HG03558 (cell line): ENCODE measurements at regions not wholly inside any gene's neighbourhood (a gene's known extent, or its start where the extent isn't known, plus 50 kb on each side); places are given as distances from the start of the nearest gene placed in this dataset.

Experiments used
- ATAC-seq: cut with Tn5 transposase; IDR thresholded peaks from one replicate; pipeline ENCODE4 v1.9.1; 2021; ENCODE audit warnings: moderate number of reproducible peaks; ENCODE audit not compliant: unreplicated experiment; ENCODE audit errors: extremely low read depth

DNA sequence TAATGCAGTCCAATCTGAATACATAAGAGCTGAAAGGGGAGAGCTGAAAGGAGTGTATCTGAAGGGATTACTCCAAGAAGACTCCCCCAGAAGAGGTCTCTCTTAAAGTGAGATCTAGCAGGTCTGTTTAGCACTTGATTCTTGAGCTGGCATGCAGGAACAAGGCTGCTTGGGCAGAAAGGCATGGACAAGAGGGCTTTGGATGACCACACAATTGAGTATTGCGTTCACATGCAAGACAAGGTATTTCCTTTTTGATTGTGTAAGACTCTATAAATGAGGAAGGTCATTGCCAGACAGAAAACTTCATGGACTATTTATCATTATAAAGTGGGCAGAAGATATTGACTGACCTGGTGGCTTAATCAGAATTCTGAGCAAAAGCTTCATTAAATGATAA, 145.5 kb upstream of the AFF2 start:
- no peak for ATAC-seq

DNA sequence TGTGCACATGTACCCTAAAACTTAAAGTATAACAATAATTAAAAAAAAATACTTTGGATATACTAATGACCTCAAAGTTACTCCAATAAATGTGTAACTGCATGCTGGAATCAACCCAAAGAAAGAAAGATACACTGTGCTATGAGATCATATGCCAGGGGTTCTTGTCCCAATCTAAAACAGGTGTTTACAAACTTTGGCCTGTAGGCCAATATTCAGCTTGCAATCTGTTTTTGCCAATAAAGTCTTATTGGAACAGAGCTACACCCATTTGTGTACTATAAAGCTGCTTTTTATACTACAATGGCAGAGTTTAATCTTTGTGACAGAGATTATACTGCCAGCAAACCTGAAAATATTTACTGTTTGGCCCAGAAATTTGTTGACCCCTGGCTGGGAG, 138.8 kb upstream of the AFF2 start:
- no peak for ATAC-seq

DNA sequence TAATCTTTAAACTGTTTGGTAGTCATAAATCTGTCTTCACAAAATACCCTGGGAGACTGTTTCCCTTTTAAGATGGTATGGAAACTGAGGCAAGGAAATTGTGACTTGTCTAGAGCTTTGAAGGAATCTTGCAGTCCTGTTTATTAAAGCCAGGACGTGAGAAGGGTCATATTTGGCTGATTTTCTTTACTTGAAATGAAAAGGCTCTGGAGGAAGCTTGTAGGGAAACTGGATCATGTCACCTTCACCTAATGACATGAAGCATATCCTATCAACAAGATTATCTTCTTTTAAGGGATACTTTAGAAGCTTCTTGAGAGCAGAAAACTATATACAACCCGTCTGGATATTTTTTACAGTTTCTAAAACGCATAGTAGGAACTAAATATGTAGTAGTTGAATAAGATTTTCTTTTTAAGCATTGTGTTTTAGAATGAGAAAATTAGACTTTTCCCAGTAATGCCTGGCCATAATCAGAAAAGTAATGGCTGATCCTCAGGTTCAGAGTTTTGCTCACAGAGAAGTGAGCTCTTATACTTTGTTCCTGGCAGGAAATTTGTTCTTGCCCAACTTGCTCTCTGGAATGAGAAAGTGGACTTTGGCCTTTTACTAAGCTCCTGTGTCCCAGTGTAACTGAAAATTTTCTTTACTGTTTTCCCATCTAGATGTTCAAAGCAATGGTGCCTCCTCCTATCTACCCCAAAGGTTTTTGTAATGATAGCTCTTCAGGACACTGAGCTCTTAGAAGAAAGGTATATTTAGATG, 136.8 kb upstream of the AFF2 start:
- no peak for ATAC-seq

DNA sequence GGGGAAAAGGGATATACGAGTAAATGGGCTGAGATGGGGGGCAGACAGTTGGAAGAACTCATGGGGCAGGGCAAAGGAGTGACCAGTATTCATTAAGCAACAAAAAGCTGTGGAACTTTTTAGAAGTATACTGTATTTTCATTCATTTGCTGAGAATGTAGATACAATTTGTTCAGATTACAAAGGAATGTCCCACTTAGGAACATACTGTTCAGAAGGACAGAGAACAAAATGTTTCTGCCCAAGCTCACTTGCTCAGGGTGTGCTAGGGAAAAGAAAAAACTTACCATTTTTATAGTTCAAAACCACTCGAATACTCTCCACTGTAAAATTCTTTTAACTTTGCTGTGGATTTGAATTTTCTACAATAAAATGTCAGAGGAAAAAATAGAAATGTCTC, 135.2 kb upstream of the AFF2 start:
- no peak for ATAC-seq

DNA sequence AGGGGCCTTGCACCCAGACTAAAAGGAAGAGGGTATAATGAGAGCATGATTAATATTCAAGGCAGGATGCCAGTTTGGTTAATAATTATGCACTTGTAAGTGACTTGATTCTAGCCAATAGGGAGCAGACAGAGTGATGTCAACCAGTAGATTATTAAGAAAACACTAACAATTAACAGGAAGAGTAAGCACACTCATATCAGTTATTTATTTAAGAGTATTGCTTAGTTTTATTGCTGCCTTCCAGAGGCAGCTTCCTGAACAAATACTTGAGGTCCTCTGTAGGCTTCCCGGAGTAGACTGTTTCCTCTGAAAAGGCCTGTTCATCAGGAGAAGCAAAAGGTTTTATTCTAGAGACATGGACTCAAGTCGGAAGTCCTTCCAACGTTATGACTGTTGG, 129.1 kb upstream of the AFF2 start:
- no peak for ATAC-seq

DNA sequence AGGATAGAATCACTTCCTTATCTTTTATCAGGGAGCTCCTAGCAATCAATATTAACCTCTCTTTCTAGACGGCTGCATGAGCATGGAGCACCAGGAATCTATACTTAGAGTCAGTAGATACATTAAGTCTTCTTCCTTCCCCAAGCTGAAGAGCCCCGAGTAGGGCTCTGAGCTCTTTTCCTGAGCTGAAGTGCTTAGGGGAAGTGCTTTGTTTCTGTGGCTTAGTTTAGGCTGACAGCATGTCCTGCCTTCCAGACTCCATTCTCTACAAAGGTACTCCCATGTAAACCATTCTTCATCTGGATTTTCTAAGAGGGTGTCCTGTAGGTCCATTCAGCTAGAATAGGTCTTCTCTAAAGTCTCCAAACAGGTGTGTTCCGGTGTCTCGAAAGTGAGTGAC, 127.5 kb upstream of the AFF2 start:
- ATAC-seq = no peak

DNA sequence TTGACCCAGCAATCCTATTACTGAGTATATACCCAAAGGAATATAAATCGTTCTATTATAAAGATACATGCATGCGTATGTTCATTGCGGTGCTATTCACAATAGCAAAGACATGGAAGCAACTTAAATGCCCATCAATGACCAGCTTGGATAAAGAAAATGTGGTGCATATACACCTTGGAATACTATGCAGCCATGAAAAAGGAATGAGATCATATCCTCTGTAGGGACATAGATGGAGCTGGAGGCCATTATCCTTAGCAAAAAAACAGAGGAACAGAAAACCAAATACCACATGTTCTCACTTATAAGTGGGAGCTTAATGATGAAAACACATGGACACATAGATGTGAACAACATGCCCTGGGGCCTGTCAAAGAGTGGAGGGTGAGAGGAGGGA, 124.1 kb upstream of the AFF2 start:
- no peak for ATAC-seq

DNA sequence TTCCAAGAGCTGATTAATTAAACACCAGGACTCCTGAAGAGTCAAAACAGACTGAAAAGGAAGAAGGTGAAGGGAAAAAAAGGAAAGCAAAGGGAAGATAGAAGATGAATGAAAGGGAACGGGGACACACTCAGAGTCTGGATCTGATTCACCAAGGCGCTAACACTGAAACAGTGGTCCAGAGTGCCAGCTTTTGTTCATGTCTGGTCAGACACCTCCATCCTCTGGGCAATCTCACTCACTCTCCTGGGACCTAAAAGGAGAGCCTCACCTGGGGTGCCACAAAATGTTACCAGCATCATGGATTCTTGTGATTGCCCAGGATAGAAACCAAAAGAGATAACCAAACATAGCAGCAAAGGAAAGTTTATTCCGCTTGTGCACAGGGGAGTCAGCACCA, 120.3 kb upstream of the AFF2 start:
- ATAC-seq = no peak

DNA sequence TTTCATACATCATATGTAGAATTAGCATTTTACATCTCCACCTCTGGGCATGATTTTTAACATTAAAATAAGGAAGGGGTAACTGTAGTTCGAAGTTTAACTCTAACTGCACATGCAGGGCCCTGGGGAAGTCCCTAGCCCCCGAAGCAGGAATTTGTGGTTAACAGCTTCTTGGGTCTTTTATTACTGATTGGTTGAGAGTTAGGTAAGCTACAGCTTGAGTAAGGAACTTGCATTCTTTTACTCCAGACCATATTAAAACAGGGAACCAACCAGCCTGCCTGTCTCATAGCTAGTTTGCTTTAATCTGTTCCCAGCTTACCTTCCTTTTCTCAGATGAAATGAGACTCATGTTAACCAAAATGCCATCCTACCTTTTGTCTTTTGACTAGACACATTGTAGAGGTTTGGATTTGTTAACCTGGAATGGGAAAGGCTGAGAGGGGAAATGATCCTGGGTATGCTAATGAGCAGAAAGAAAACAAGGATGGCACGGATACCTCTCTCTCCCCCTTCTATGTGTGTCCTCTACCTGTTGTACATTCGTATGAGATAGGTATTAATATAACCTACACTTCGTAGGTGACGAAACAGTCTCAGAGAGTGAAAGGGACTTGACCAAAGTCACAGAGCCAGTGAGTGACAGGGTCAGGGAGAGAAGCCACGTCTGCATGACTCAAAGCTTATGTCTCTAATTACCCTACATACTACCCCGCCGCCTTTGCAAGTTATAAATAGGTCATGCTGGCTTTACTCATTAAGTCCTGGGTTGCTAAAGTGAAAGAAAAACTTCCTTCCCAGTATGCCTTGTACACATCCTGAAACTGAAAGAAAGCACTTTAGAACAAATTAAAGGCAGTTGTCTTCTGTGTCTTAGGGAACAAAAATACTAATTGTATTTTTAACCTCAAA, 119.5 kb upstream of the AFF2 start:
- peak; percentile 83 for ATAC-seq

DNA sequence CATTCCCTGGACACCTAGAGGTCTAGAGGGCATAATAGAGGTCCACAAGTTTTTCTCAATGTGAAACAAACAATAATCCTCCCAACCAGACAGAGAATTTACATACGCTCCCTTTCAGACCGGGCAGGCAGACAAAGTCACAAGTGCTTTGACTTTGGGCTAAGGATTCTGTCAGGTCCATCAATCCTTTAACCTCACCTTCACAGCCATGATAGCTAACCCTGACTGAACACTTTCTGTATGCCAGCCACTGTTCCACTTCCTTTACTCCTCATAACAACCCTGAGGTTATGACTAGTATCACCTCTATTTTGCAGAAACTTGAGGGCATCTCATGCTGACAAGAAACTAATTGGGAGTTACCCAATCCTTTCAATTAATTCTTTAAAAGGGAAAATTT, 118.8 kb upstream of the AFF2 start:
- peak; percentile 15 for ATAC-seq

DNA sequence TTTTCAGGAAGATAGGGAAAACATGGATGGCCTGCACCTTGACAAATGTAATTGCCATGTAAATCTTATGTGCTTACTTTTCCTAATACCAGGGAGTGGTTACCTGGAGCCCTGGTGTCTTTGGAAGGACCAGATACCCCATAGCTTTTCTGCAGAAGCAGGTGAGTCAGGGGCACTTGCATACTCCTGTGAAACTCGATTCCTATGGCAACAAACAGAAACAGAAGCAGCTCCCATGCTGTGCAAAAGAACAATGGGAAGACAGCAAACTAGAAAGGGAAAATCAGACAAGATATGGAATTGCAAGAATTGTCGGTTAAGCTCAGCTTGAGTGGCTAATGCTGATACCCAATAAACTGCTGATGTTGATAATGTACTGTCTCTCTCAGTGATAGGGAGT, 117.4 kb upstream of the AFF2 start:
- ATAC-seq = no peak

DNA sequence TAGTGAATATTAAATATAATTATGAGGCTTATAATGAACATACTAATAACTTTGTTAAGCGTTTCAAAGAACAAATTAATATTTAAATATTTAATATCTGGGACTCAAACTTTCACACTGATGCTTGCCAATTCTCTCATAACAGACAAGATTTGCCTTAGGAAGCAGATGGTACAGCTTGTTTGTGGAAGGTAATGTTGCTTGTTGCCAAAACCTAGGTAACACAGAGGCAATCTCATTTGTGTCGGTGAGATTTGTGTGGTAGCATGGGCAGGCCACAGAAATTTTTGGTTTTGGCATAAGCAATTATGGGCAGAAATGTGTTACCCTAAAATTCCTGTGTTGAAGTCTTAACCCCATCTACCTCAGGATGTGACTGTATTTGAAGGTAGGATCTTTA, 114.9 kb upstream of the AFF2 start:
- ATAC-seq = no peak

DNA sequence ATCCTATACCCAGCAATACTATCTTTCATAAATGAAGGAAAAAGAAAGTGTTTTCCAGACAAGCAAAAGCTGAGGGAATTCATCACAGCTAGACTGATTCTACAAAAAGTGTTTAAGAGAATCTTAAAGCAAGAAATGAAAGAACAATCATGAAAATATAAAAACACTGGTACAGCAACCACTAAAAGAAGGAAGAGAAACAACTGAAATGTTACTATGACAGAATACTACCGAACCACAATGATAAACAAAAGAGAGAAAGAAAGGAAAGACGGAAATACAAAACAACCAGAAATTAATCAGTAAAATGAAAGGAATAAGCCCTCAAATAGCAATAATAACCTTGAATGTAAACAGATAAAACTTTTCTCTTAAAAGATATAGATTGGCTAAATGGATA, 110.8 kb upstream of the AFF2 start:
- no peak for ATAC-seq

DNA sequence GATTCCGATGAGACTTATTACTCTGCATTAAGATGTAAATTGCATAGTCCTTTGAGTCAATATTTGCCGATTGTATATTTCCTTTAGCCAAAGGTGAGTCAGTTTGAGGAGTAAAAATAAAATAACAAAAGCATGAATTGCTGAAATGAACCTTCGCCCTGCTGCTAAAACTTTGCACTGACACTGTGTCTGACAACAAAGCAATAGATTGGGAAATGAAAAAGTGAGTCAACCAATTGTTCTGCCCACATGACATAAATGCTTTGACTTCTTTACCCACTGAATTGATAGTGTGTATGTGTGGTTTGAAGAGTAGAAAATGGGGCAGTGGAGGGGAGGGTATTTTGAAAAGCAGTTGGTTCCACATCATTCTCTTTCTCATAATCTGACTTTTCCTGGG, 88.4 kb upstream of the AFF2 start:
- no peak for ATAC-seq

DNA sequence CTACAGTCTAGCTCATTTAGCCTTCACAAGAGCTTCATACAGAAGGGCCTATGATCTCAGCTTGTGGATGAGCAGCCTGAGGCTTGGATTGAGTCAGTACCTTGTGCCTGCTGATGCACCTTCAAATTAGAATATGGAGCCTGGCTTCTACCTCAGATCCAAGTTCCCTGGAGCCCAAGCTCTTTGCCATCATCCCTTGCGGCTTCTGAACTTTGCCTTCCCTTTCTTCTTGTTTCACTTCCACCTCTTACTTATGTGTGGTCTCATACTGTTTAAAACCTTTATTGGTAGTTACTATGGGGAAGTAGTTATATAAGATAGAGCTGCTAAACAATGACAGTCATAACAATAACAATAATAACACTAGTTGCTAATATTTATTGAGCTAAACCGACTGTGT, 84.3 kb upstream of the AFF2 start:
- no peak for ATAC-seq

DNA sequence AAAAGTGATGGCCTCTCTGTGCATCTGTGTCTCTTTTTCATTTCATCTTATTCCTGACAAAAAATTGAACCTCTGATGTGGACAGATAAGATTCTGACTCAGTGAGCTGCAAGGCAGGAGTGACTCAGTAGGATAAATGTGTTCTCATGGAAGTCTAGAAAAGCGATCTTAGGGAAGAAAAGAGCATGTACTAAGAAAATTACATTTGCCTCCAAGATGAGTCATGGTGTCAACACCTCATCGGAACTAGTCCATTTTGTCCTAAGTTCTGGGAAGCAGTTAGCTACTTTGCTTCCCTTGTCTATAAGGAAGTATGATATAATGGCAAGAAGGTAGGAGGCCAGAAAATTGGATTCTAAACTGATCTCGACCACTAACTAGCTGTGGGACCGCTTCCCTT, 83.5 kb upstream of the AFF2 start:
- no peak for ATAC-seq

DNA sequence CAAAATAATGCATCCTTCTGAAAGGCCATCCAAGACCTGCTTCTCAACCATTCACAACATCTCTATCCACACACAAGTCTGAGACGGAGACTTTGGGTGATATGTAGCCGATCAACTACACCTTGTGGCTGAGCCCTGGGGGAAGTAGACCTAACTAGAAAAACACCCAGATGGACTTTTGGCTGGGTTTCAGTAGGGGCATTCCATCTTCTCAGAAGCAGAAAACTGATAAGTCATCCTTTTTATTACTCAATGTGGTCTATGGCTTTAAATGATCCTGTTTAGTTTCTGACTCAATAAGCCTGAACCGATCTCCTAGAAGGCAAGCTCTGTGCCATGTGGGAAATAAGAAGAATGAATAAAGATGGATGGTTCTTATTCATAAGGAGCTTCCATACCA, 82.5 kb upstream of the AFF2 start:
- ATAC-seq = no peak

DNA sequence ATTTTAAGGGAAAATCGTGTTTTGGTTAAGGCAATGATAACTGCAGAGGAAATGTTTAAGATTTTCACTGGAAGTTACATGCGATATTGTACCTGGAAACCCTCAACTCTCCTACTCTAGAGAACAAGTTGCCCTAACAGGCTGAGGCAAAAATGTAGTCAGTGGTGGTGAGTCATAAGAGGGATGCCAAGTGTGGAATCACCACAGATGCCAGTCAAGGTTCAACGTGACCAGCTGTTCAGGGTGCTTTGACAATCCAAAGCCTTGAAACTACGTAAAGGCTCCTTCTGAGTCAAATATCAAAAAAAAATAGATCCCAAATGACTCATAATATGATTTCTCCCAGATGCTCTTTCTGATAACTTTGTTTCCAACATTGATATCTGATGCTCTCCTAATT, 77.9 kb upstream of the AFF2 start:
- ATAC-seq = no peak

DNA sequence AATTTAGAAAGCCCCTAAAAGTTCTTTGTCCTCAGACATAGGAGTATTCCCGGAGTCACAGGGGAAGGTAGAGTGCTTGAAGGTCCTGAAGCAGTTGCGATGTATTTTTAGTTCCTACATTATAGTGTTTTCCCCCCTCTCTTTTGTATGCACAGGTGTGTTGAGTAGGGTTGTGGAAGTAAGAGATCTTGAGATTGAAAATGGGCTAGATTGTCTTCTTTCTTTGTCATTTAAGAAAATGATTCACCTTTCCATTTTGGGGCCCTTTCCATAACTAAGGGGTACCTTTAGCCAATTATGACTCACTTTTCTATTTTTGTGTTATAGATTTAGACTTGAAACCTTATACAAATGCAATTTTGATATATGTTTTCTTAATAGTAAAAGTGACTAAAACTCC, 75.8 kb upstream of the AFF2 start:
- no peak for ATAC-seq

DNA sequence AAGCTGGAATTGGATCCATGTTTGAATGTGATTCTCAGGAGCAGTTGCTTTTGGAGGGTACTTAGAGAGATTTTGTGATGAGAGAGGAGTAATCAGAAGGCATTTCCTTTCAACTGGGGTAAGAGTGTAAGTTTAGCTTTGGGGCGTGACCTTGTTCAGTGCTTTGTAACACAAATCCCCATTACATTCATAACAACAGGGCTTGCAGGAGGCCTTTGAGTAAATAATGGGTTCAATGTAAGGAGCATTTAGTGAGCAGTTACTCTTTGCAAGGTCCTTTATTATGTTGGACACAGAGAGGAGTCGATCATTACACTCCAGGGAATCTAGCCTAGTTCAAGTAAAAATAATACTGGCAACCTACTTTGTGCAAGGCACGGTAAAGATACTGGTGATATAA, 74.0 kb upstream of the AFF2 start:
- no peak for ATAC-seq

DNA sequence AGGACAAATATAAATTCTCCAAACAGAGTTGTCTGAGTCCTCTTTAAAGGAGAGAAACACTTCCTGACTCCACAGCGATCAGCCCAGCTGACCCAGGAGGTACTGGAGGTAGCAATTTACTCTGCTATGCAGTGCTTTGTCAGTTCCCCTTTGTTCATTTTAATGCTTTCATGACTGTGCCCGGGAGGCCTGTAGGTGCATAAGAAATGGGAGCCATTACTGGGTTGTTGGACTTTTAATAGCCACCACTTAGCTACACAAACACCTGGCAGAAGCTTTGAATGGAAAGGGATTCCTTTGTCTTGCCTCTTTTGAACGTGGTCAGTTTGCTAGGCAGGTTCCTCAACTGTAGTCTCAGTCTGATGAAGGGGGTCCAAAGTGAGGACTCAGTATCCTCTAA, 59.0 kb upstream of the AFF2 start:
- no peak for ATAC-seq

DNA sequence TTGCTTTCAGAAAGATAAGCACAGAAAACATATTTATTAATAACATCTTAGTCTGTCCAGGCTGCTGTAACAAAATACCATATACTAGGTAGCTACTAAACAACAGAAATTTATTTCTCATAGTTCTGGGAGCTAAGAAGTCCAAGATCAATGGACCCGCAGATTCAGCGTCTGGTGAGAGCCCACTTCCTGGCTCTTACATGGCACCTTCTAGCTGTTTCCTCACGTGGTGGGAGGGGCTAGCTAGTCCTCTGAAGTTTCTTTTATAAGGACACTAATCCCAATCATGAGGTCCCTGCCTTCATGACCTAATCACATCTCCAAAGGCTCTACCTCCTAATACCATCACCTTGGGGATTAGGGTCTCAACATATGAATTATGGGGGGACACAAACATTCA, 57.2 kb upstream of the AFF2 start:
- ATAC-seq = no peak
